Caco-2 (cell line): ENCODE measurements at regions not wholly inside any gene's neighbourhood (a gene's known extent, or its start where the extent isn't known, plus 50 kb on each side); places are given as distances from the start of the nearest gene placed in this dataset.

Experiments
- BruUV-seq: library from RNA; stranded (reverse); fragments of 400-500 nt; replicated peaks from 2 replicates; lab custom pipeline; 2021; lab: Mats Ljungman, UMichigan
- CTCF ChIA-PET: fragments of 300-600 bp; sonication (Branson Sonifier 250); formaldehyde crosslinking; loops from one replicate; lab custom pipeline; 2022; ENCODE audit warnings: antibody characterized with exemption; lab: Charles Lee
- POLR2A ChIA-PET: fragments of 300-600 bp; sonication (Branson Sonifier 250); formaldehyde crosslinking; loops from one replicate; lab custom pipeline; 2022; ENCODE audit warnings: antibody characterized with exemption; lab: Charles Lee
- DNase-seq, 2 experiments: peaks; one replicate each; pipeline versions ENCODE4 v3.0.0 to v3.0.0-alpha.2; 2020 to 2022
- H3K27me3 ChIP-seq: replicated peaks from 2 replicates; pipeline ENCODE4 v1.6.0; 2011; ENCODE audit warnings: low read length; ENCODE audit not compliant: control insufficient read depth, insufficient read depth
- H3K36me3 ChIP-seq: 2 replicates; pipeline ENCODE4 v1.5.1; 2011; ENCODE audit warnings: low read length; ENCODE audit not compliant: control insufficient read depth, insufficient read depth
- H3K4me1 ChIP-seq: fragments of 250-450 bp; sonication (Bioruptor Pico); 2 replicates; pipeline ENCODE4 v1.5.1; 2020; ENCODE audit warnings: mild to moderate bottlenecking
- H3K4me3 ChIP-seq: 2 replicates; pipeline ENCODE4 v1.5.1; 2011; ENCODE audit warnings: low read depth, mild to moderate bottlenecking, control low read depth, low read length
- H3K9me3 ChIP-seq: fragments of 250-450 bp; sonication (Bioruptor Pico); 2 replicates; pipeline ENCODE4 v1.5.1; 2020; ENCODE audit warnings: mild to moderate bottlenecking, moderate library complexity
- H3K27ac Mint-ChIP-seq: one replicate; pipeline ENCODE4 v1.8.0; 2022; ENCODE audit warnings: mixed read lengths; ENCODE audit not compliant: unreplicated experiment
- H3K27me3 Mint-ChIP-seq: one replicate; pipeline ENCODE4 v1.8.0; 2022; ENCODE audit warnings: mixed read lengths; ENCODE audit not compliant: insufficient read depth, unreplicated experiment
- H3K36me3 Mint-ChIP-seq: one replicate; pipeline ENCODE4 v1.8.0; 2022; ENCODE audit warnings: mild to moderate bottlenecking, mixed read lengths; ENCODE audit not compliant: insufficient read depth, unreplicated experiment
- H3K4me1 Mint-ChIP-seq: one replicate; pipeline ENCODE4 v1.8.0; 2022; ENCODE audit warnings: low read depth, mixed read lengths; ENCODE audit not compliant: unreplicated experiment
- H3K4me3 Mint-ChIP-seq: one replicate; pipeline ENCODE4 v1.8.0; 2022; ENCODE audit warnings: mild to moderate bottlenecking, moderate library complexity, mixed read lengths; ENCODE audit not compliant: unreplicated experiment
- H3K9me3 Mint-ChIP-seq: one replicate; pipeline ENCODE4 v1.8.0; 2022; ENCODE audit warnings: mixed read lengths; ENCODE audit not compliant: unreplicated experiment
- CTCF ChIP-seq, 2 experiments: fragments of 200-600 bp in 1 of 2; IDR thresholded peaks; 1 replicate in 1 of 2; 2 replicates in 1 of 2; pipeline versions ENCODE4 v1.5.1 to v1.8.0; 2011 to 2022; ENCODE audit warnings: antibody characterized with exemption in 1 of 2, control low read depth in 1 of 2, inconsistent platforms in 1 of 2, low read depth in 1 of 2, low read length in 1 of 2, mild to moderate bottlenecking in 1 of 2, moderate library complexity in 1 of 2; ENCODE audit not compliant: insufficient read depth in 1 of 2, severe bottlenecking in 1 of 2, unreplicated experiment in 1 of 2
- intact Hi-C: fragments of 100-400 bp; cut with micrococcal nuclease; formaldehyde crosslinking; loops from one replicate; pipeline ENCODE4 v1.10.0; 2022; ENCODE audit not compliant: unreplicated experiment

- ChIA-PET POLR2A (no interaction called here), CTCF (no interaction called here)
- Histone ChIP-seq H3K4me1 (no peaks in the 10 kb centered on the region), H3K4me3 (no peak overlapping the region), H3K9me3 (no peaks in the 10 kb centered on the region), H3K36me3 (no peaks in the 10 kb centered on the region), H3K27me3 (no peaks in the 10 kb centered on the region)
- intact Hi-C loops, result no loop called here
- no peak for TF ChIP-seq CTCF (IDR thresholded peaks at IDR 0.05; ENCODE audit: insufficient read depth in 1 of 2, low read depth in 1 of 2, low read length in 1 of 2, severe bottlenecking in 1 of 2, unreplicated experiment in 1 of 2)
- no peaks in the 10 kb centered on the region for H3K36me3 Mint-ChIP-seq
- no TSS peak for BruUV-seq
- no peak for DNase-seq
- no peaks in the 10 kb centered on the region for H3K9me3 Mint-ChIP-seq
- no peak overlapping the region for H3K27ac Mint-ChIP-seq
- H3K4me1 Mint-ChIP-seq, result no peaks in the 10 kb centered on the region
- H3K27me3 Mint-ChIP-seq, result peaks cover 17% of the 10 kb centered on the region
- H3K4me3 Mint-ChIP-seq, result no peak overlapping the region
Observed at GRCh38 chr20:60642541-60642940, 609.5 kb upstream of the CDH4 start.

- Mint-ChIP-seq H3K27me3 (peaks cover 6% of the 10 kb centered on the region), H3K36me3 (peaks cover 6% of the 10 kb centered on the region), H3K9me3 (peaks cover 31% of the 10 kb centered on the region), H3K27ac (no peak overlapping the region), H3K4me3 (no peak overlapping the region), H3K4me1 (no peaks in the 10 kb centered on the region)
- no peak for DNase-seq
- ChIA-PET POLR2A (no interaction called here), CTCF (no interaction called here)
- no peak for TF ChIP-seq CTCF (IDR thresholded peaks at IDR 0.05; ENCODE audit: insufficient read depth in 1 of 2, low read depth in 1 of 2, low read length in 1 of 2, severe bottlenecking in 1 of 2, unreplicated experiment in 1 of 2)
- no peaks in the 10 kb centered on the region for H3K4me1 ChIP-seq
- H3K36me3 ChIP-seq, result no peaks in the 10 kb centered on the region
- no peak overlapping the region for H3K4me3 ChIP-seq
- intact Hi-C loops, result no loop called here
- BruUV-seq, result no TSS peak
- peaks cover 10% of the 10 kb centered on the region; the same call in 1 of the 2 replicates for H3K9me3 ChIP-seq
- H3K27me3 ChIP-seq, result no peaks in the 10 kb centered on the region
Observed at GRCh38 chr20:60648556-60648955, 603.5 kb upstream of the CDH4 start.

- H3K27me3 Mint-ChIP-seq, result peaks cover 6% of the 10 kb centered on the region
- Histone ChIP-seq H3K9me3 (peaks cover 14% of the 10 kb centered on the region; the same call in 1 of the 2 replicates), H3K4me3 (no peak overlapping the region), H3K4me1 (no peaks in the 10 kb centered on the region), H3K36me3 (no peaks in the 10 kb centered on the region), H3K27me3 (no peaks in the 10 kb centered on the region)
- TF ChIP-seq CTCF (IDR thresholded peaks at IDR 0.05; ENCODE audit: insufficient read depth in 1 of 2, low read depth in 1 of 2, low read length in 1 of 2, severe bottlenecking in 1 of 2, unreplicated experiment in 1 of 2), result no peak
- CTCF ChIA-PET, result no interaction called here
- POLR2A ChIA-PET, result no interaction called here
- no TSS peak for BruUV-seq
- no peak overlapping the region for H3K27ac Mint-ChIP-seq
- H3K4me3 Mint-ChIP-seq, result no peak overlapping the region
- H3K9me3 Mint-ChIP-seq, result peaks cover 31% of the 10 kb centered on the region
- DNase-seq, result no peak
- peaks cover 6% of the 10 kb centered on the region for H3K36me3 Mint-ChIP-seq
- H3K4me1 Mint-ChIP-seq, result no peaks in the 10 kb centered on the region
- intact Hi-C loops, result no loop called here
Observed at GRCh38 chr20:60649541-60649940, 602.5 kb upstream of the CDH4 start.
